HepG2 (cell line): ENCODE measurements at regions not wholly inside any gene's neighbourhood (a gene's known extent, or its start where the extent isn't known, plus 50 kb on each side); places are given as distances from the start of the nearest gene placed in this dataset.

Experiments
- ATAC-seq: fragments of 200-7000 bp; cut with Tn5 transposase; 3 replicates; pipeline ENCODE4 v1.9.1; 2020; ENCODE audit warnings: mild to moderate bottlenecking, moderate library complexity
- BruUV-seq: library from RNA; stranded (reverse); fragments of 400-500 nt; replicated peaks from 2 replicates; lab custom pipeline; 2021; lab: Mats Ljungman, UMichigan
- CTCF ChIA-PET: fragments of 300-600 bp; formaldehyde crosslinking; extraction: SDS; loops from one replicate; lab custom pipeline; 2021; ENCODE audit warnings: low total read pairs, inconsistent platforms, low intra/inter-chr PET ratio; lab: Yijun Ruan, JAX
- POLR2A ChIA-PET: fragments of 350-600 bp; sonication (Branson Sonifier 250); formaldehyde crosslinking; loops from one replicate; lab custom pipeline; 2020; ENCODE audit warnings: antibody characterized with exemption, inconsistent platforms; lab: Yijun Ruan, JAX
- DNase-seq: peaks from one replicate; pipeline ENCODE4 v3.0.0-alpha.2; 2015; ENCODE audit warnings: low spot score
- FAIRE-seq: peaks from 3 replicates; lab custom pipeline; 2011; peaks lifted over from hg19 to GRCh38; lab: Jason Lieb, UNC
- H2AFZ ChIP-seq: one replicate; pipeline ENCODE4 v1.6.1; 2011; ENCODE audit warnings: low read length, inconsistent platforms
- H3K27ac ChIP-seq: fragments of 300-600 bp; 3 replicates; pipeline ENCODE4 v1.8.0; 2011; ENCODE audit warnings: mixed run types, mild to moderate bottlenecking, mixed read lengths, low read length, inconsistent platforms; ENCODE audit not compliant: insufficient read depth; ENCODE audit errors: extremely low read length
- H3K27me3 ChIP-seq, 2 experiments: fragments of 200-600 bp in 1 of 2; 2 replicates in 1 of 2; 3 replicates in 1 of 2; pipeline versions ENCODE4 v1.6.0 to v1.8.0; 2011; ENCODE audit warnings: low read length in 2 of 2, mild to moderate bottlenecking in 2 of 2, moderate library complexity in 2 of 2, inconsistent platforms in 1 of 2; ENCODE audit not compliant: insufficient read depth in 2 of 2, control insufficient read depth in 1 of 2
- H3K36me3 ChIP-seq, 2 experiments: fragments of 200-600 bp in 1 of 2; replicated peaks in 1 of 2; 2 replicates in 1 of 2; 3 replicates in 1 of 2; pipeline versions ENCODE4 v1.5.1 to v1.8.0; 2011; ENCODE audit warnings: low read length in 2 of 2, inconsistent platforms in 1 of 2; ENCODE audit not compliant: insufficient read depth in 2 of 2, control insufficient read depth in 1 of 2
- H3K4me1 ChIP-seq: 2 replicates; pipeline ENCODE4 v1.5.1; 2012; ENCODE audit warnings: low read length, inconsistent platforms; ENCODE audit not compliant: insufficient read depth
- H3K4me2 ChIP-seq: 2 replicates; pipeline ENCODE4 v1.6.0; 2011; ENCODE audit warnings: low read depth, low read length, inconsistent platforms
- H3K4me3 ChIP-seq, 3 experiments: fragments of 200-600 bp in 1 of 3; sonication (generic), shearing (Covaris generic) in 1 of 3; replicated peaks in 1 of 3; 2 replicates each; pipeline ENCODE4 v1.5.1; 2011 to 2016; ENCODE audit warnings: low read length in 3 of 3, inconsistent platforms in 2 of 3, low read depth in 2 of 3, mild to moderate bottlenecking in 2 of 3, control low read depth in 1 of 3, mixed read lengths in 1 of 3; ENCODE audit not compliant: insufficient read depth in 1 of 3
- H3K79me2 ChIP-seq: one replicate; pipeline ENCODE4 v1.6.1; 2011; ENCODE audit warnings: low read length, inconsistent platforms; ENCODE audit not compliant: insufficient read depth
- H3K9ac ChIP-seq: 2 replicates; pipeline ENCODE4 v1.6.0; 2011; ENCODE audit warnings: mild to moderate bottlenecking, low read depth, low read length, inconsistent platforms; ENCODE audit not compliant: insufficient read depth
- H3K9me3 ChIP-seq: 2 replicates; pipeline ENCODE4 v1.5.1; 2012; ENCODE audit warnings: mild to moderate bottlenecking, low read length
- H4K20me1 ChIP-seq: 2 replicates; pipeline ENCODE4 v1.6.0; 2011; ENCODE audit warnings: inconsistent platforms, mild to moderate bottlenecking, low read length, moderate library complexity; ENCODE audit not compliant: insufficient read depth
- ETV6 ChIP-seq: sonication (generic); formaldehyde crosslinking; conservative IDR thresholded peaks from 2 replicates; pipeline ENCODE4 v1.4.0; 2020; ENCODE audit warnings: missing genetic modification reagents
- FOXJ3 ChIP-seq: sonication (generic); formaldehyde crosslinking; IDR thresholded peaks from 2 replicates; pipeline ENCODE4 v1.4.0; 2020; ENCODE audit warnings: missing genetic modification reagents, mild to moderate bottlenecking, borderline replicate concordance
- MXI1 ChIP-seq: IDR thresholded peaks from 3 replicates; pipeline ENCODE4 v1.6.1; 2012; ENCODE audit warnings: low read depth, low read length, inconsistent platforms, borderline replicate concordance
- POGZ ChIP-seq: sonication (generic); formaldehyde crosslinking; IDR thresholded peaks from 2 replicates; pipeline ENCODE4 v1.4.0; 2020; ENCODE audit warnings: mild to moderate bottlenecking, missing genetic modification reagents
- RBM39 ChIP-seq: fragments of 200-400 bp; formaldehyde crosslinking; IDR thresholded peaks from one replicate; pipeline ENCODE4 v1.6.1; 2018; ENCODE audit warnings: antibody characterized with exemption, mild to moderate bottlenecking, low read depth, low read length; ENCODE audit not compliant: poor library complexity, severe bottlenecking
- SYNCRIP ChIP-seq: fragments of 200-400 bp; formaldehyde crosslinking; IDR thresholded peaks from 2 replicates; pipeline ENCODE4 v1.6.1; 2018; ENCODE audit warnings: mild to moderate bottlenecking, low read depth, low read length; ENCODE audit not compliant: insufficient read depth
- TBP ChIP-seq: sonication (generic); formaldehyde crosslinking; IDR thresholded peaks from 2 replicates; pipeline ENCODE4 v1.5.0; 2020; ENCODE audit warnings: missing genetic modification reagents
- TP53 ChIP-seq: sonication (generic); formaldehyde crosslinking; conservative IDR thresholded peaks from 2 replicates; pipeline ENCODE4 v1.4.0; 2020; ENCODE audit warnings: missing genetic modification reagents
- ZMYM3 ChIP-seq: sonication (generic); formaldehyde crosslinking; IDR thresholded peaks from 2 replicates; pipeline ENCODE4 v1.5.1; 2020; ENCODE audit warnings: mild to moderate bottlenecking, missing genetic modification reagents
- ZNF44 ChIP-seq: sonication (generic); formaldehyde crosslinking; IDR thresholded peaks from 2 replicates; pipeline ENCODE4 v1.5.1; 2020; ENCODE audit warnings: mild to moderate bottlenecking, missing genetic modification reagents
- ZNF616 ChIP-seq: sonication (generic); formaldehyde crosslinking; IDR thresholded peaks from 2 replicates; pipeline ENCODE4 v1.5.0; 2020; ENCODE audit warnings: low read depth, mild to moderate bottlenecking, missing genetic modification reagents
- ZSCAN30 ChIP-seq: sonication (generic); formaldehyde crosslinking; IDR thresholded peaks from 2 replicates; pipeline ENCODE4 v1.5.0; 2020; ENCODE audit warnings: mild to moderate bottlenecking, missing genetic modification reagents
- WGBS: methylation state at CpG from one replicate; pipeline ENCODE4 v1.1.6; 2017; ENCODE audit warnings: low lambda C conversion rate; 5-methylcytosine and 5-hydroxymethylcytosine counted together
- in situ Hi-C: cut with HindIII; loops from 2 replicates; pipeline ENCODE4 v1.10.0; 2017; ENCODE audit warnings: low pct_unique_long_range_greater_than_20kb; ENCODE audit not compliant: extremely low pct_ligation_motif_present
- intact Hi-C: fragments of 100-400 bp; cut with micrococcal nuclease; formaldehyde crosslinking; loops from one replicate; pipeline ENCODE4 v1.10.0; 2022; ENCODE audit not compliant: unreplicated experiment
- TF ChIP-seq, protein P1 (sequence below), 2 experiments: sonication (generic) in 1 of 2; formaldehyde crosslinking in 1 of 2; IDR thresholded peaks; 2 replicates each; pipeline versions ENCODE4 v1.4.0 to v1.6.1; 2016 to 2020; ENCODE audit warnings: borderline replicate concordance in 1 of 2, low read depth in 1 of 2, mild to moderate bottlenecking in 1 of 2, missing genetic modification reagents in 1 of 2
- TF ChIP-seq, protein P2 (sequence below): sonication (generic); formaldehyde crosslinking; IDR thresholded peaks from 2 replicates; pipeline ENCODE4 v1.4.0; 2020; ENCODE audit warnings: missing genetic modification reagents, mild to moderate bottlenecking, borderline replicate concordance
- TF ChIP-seq, protein P3 (sequence below): sonication (generic); formaldehyde crosslinking; IDR thresholded peaks from 2 replicates; pipeline ENCODE4 v1.4.0; 2020; ENCODE audit warnings: missing genetic modification reagents, mild to moderate bottlenecking, borderline replicate concordance

DNA sequence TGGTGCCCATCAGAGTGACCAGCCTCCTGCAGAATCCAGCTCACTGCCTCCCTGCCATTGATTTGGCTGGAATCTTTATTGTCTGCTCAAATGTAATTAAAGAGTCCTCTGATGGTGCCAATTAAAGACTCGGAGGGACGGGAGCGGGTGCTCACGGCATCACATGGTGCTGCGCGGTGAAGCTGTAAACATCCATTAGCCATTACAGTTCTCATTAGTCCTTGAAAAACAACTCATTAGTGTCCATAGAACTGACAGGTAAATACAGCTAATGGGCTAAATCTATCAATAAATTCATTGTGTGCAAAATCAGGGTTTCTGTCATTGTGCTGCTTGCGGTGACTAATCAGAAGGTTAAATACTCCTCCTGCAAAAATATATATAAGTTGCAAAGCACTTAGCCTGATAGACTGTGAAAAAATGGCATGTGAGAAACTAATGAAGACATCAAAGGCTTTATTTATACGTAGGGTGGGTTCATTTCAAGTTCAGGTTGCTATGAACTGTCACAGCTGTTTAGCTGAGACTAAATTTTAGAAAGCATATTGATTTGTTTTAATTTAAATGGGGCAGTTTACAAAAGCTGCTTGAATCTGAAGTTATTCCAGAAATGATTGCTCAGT, 289.8 kb upstream of the POU3F1 start:
- CTCF ChIA-PET, result no interaction called here
- H4K20me1 ChIP-seq, result no peaks in the 10 kb centered on the region

More for the DNA sequence above, 289.8 kb upstream of the POU3F1 start:
- Histone ChIP-seq H3K9me3 (no peaks in the 10 kb centered on the region), H3K4me2 (no peak overlapping the region), H3K4me1 (no peaks in the 10 kb centered on the region), H3K27ac (no peak overlapping the region), H2AFZ (no peak overlapping the region), H3K27me3 (no peaks in the 10 kb centered on the region; a peak in 1 of 5 replicates), H3K4me3 (no peak overlapping the region), H3K79me2 (no peaks in the 10 kb centered on the region), H3K9ac (no peak overlapping the region), H3K36me3 (no peaks in the 10 kb centered on the region)
- 75% methylated on average over 8 of the region's 8 CpGs for WGBS
- no TSS peak for BruUV-seq
- FAIRE-seq (no peak), DNase-seq (no peak), ATAC-seq (no peak)
- in situ Hi-C loops, result no loop called here
- POLR2A ChIA-PET, result no interaction called here
- TF ChIP-seq ZSCAN30 (CRISPR knock-in tag), result no peak
- no peak for TF ChIP-seq ZNF616 (CRISPR knock-in tag)
- TF ChIP-seq SYNCRIP, result no peak
- no peak for TF ChIP-seq RBM39
- TF ChIP-seq, protein P1, sequence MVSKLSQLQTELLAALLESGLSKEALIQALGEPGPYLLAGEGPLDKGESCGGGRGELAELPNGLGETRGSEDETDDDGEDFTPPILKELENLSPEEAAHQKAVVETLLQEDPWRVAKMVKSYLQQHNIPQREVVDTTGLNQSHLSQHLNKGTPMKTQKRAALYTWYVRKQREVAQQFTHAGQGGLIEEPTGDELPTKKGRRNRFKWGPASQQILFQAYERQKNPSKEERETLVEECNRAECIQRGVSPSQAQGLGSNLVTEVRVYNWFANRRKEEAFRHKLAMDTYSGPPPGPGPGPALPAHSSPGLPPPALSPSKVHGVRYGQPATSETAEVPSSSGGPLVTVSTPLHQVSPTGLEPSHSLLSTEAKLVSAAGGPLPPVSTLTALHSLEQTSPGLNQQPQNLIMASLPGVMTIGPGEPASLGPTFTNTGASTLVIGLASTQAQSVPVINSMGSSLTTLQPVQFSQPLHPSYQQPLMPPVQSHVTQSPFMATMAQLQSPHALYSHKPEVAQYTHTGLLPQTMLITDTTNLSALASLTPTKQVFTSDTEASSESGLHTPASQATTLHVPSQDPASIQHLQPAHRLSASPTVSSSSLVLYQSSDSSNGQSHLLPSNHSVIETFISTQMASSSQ (IDR thresholded peaks at IDR 0.05; ENCODE audit: low read depth), result no peak
- TF ChIP-seq, protein P1 (CRISPR knock-in tag; IDR thresholded peaks at IDR 0.05; ENCODE audit: borderline replicate concordance), result no peak
- no peak for TF ChIP-seq POGZ (CRISPR knock-in tag)
- TF ChIP-seq FOXJ3 (CRISPR knock-in tag), result no peak
- no peak for TF ChIP-seq TBP (CRISPR knock-in tag)
- TF ChIP-seq, protein P2, sequence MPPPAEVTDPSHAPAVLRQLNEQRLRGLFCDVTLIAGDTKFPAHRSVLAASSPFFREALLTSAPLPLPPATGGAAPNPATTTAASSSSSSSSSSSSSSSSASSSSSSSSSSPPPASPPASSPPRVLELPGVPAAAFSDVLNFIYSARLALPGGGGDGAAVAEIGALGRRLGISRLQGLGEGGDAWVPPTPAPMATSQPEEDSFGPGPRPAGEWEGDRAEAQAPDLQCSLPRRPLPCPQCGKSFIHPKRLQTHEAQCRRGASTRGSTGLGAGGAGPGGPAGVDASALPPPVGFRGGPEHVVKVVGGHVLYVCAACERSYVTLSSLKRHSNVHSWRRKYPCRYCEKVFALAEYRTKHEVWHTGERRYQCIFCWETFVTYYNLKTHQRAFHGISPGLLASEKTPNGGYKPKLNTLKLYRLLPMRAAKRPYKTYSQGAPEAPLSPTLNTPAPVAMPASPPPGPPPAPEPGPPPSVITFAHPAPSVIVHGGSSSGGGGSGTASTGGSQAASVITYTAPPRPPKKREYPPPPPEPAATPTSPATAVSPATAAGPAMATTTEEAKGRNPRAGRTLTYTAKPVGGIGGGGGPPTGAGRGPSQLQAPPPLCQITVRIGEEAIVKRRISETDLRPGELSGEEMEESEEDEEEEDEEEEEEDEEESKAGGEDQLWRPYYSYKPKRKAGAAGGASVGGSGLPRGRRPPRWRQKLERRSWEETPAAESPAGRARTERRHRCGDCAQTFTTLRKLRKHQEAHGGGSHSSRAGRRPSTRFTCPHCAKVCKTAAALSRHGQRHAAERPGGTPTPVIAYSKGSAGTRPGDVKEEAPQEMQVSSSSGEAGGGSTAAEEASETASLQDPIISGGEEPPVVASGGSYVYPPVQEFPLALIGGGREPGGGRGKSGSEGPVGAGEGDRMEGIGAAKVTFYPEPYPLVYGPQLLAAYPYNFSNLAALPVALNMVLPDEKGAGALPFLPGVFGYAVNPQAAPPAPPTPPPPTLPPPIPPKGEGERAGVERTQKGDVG (CRISPR knock-in tag), result no peak
- TF ChIP-seq, protein P3, sequence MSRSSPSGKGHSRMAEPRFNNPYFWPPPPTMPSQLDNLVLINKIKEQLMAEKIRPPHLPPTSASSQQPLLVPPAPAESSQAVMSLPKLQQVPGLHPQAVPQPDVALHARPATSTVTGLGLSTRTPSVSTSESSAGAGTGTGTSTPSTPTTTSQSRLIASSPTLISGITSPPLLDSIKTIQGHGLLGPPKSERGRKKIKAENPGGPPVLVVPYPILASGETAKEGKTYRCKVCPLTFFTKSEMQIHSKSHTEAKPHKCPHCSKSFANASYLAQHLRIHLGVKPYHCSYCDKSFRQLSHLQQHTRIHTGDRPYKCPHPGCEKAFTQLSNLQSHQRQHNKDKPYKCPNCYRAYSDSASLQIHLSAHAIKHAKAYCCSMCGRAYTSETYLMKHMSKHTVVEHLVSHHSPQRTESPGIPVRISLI (CRISPR knock-in tag), result no peak
- no peak for TF ChIP-seq ZNF44 (CRISPR knock-in tag)
- no peak for TF ChIP-seq ZMYM3 (CRISPR knock-in tag)
- no peak for TF ChIP-seq ETV6 (CRISPR knock-in tag)
- no peak for TF ChIP-seq MXI1
- no peak for TF ChIP-seq TP53 (CRISPR knock-in tag)
- intact Hi-C loops, result no loop called here
